ENCODE measurements at regions not wholly inside any gene's neighbourhood (a gene's known extent, or its start where the extent isn't known, plus 50 kb on each side); places are given as distances from the start of the nearest gene placed in this dataset.

- H3K4me1 ChIP-seq (replicated peaks in 1 of 2) = no peaks in the 10 kb centered on the region
Observed at GRCh38 chr7:12879139-12879538, 191.7 kb downstream of the ARL4A start.

GRCh38 chr7:12881712-12882111, 194.3 kb downstream of the ARL4A start:
- TF ChIP-seq POLR2A (IDR thresholded peaks at IDR 0.05) = no peak
- TF ChIP-seq CTCF (IDR thresholded peaks at IDR 0.05) = no peak
- Histone ChIP-seq H3K4me1 (replicated peaks in 1 of 2) (no peaks in the 10 kb centered on the region), H3K36me3 (replicated peaks in 1 of 2) (no peaks in the 10 kb centered on the region), H3K27me3 (peaks cover 4% of the 10 kb centered on the region), H3K9me3 (replicated peaks in 1 of 3) (no peaks in the 10 kb centered on the region), H3K4me3 (no peak overlapping the region), H3K27ac (no peak overlapping the region)
- DNase-seq = no peak
- 85 to 91% (median 88%) methylated on average over 2 of the region's 2 CpGs for WGBS, 4 donors
- intact Hi-C loops (cut with DNase I) = no loop called here

More at GRCh38 chr7:12879139-12879538, 191.7 kb downstream of the ARL4A start:
- H3K4me3 ChIP-seq = no peak overlapping the region
- intact Hi-C loops (cut with DNase I) = no loop called here
- no peak overlapping the region for H3K27ac ChIP-seq
- TF ChIP-seq CTCF (IDR thresholded peaks at IDR 0.05) (no peak), POLR2A (IDR thresholded peaks at IDR 0.05) (no peak)
- H3K27me3 ChIP-seq = peaks cover 4% of the 10 kb centered on the region
- H3K36me3 ChIP-seq (replicated peaks in 1 of 2) = no peaks in the 10 kb centered on the region
- H3K9me3 ChIP-seq (replicated peaks in 1 of 3) = no peaks in the 10 kb centered on the region
- DNase-seq = no peak

- DNase-seq = no peak
- H3K9me3 ChIP-seq (replicated peaks in 1 of 3) = no peaks in the 10 kb centered on the region
- no peak for TF ChIP-seq POLR2A (IDR thresholded peaks at IDR 0.05)
- no peak for TF ChIP-seq CTCF (IDR thresholded peaks at IDR 0.05)
- H3K36me3 ChIP-seq (replicated peaks in 1 of 2) = no peaks in the 10 kb centered on the region
- peaks cover 4% of the 10 kb centered on the region for H3K27me3 ChIP-seq
- intact Hi-C loops (cut with DNase I) = no loop called here
- H3K4me3 ChIP-seq = no peak overlapping the region
- H3K4me1 ChIP-seq (replicated peaks in 1 of 2) = no peaks in the 10 kb centered on the region
- H3K27ac ChIP-seq = no peak overlapping the region
- WGBS, 4 donors = 58 to 67% (median 64%) methylated on average over 1 of the region's 1 CpG
Observed at GRCh38 chr7:12882710-12883109, 195.3 kb downstream of the ARL4A start.

- no peaks in the 10 kb centered on the region for H3K9me3 ChIP-seq (replicated peaks in 1 of 3)
- TF ChIP-seq CTCF (IDR thresholded peaks at IDR 0.05) = no peak
- no peak for TF ChIP-seq POLR2A (IDR thresholded peaks at IDR 0.05)
- 50 to 69% (median 58%) methylated on average over 1 of the region's 1 CpG for WGBS, 4 donors
- DNase-seq = no peak
- H3K27me3 ChIP-seq = peaks cover 4% of the 10 kb centered on the region
- intact Hi-C loops (cut with DNase I) = no loop called here
- no peak overlapping the region for H3K4me3 ChIP-seq
- H3K4me1 ChIP-seq (replicated peaks in 1 of 2) = no peaks in the 10 kb centered on the region
- H3K36me3 ChIP-seq (replicated peaks in 1 of 2) = no peaks in the 10 kb centered on the region
- H3K27ac ChIP-seq = no peak overlapping the region
Observed at GRCh38 chr7:12884033-12884432, 196.6 kb downstream of the ARL4A start.
